H9 (cell line): ENCODE measurements at regions not wholly inside any gene's neighbourhood (a gene's known extent, or its start where the extent isn't known, plus 50 kb on each side); places are given as distances from the start of the nearest gene placed in this dataset.

Source experiments
- DNase-seq: peaks from one replicate; pipeline ENCODE4 v3.0.0-alpha.2; 2017
- H2AFZ ChIP-seq: one replicate; pipeline ENCODE4 v1.6.1; 2013; ENCODE audit warnings: mild to moderate bottlenecking, low read length, control low read depth, moderate library complexity
- H2AK5ac ChIP-seq: 2 replicates; pipeline ENCODE4 v1.6.1; 2013; ENCODE audit warnings: low read length, control low read depth, mixed read lengths; ENCODE audit not compliant: insufficient read length
- H2BK120ac ChIP-seq: one replicate; pipeline ENCODE4 v1.6.1; 2013; ENCODE audit warnings: low read depth, mild to moderate bottlenecking, low read length, control low read depth, inconsistent platforms; ENCODE audit not compliant: poor library complexity, severe bottlenecking
- H2BK12ac ChIP-seq: 2 replicates; pipeline ENCODE4 v1.6.1; 2013; ENCODE audit warnings: low read length, control low read depth, mixed read lengths, low read depth; ENCODE audit not compliant: insufficient read length
- H2BK15ac ChIP-seq: 2 replicates; pipeline ENCODE4 v1.6.1; 2013; ENCODE audit warnings: low read depth, low read length, control low read depth
- H2BK20ac ChIP-seq: one replicate; pipeline ENCODE4 v1.6.1; 2013; ENCODE audit warnings: low read depth, mild to moderate bottlenecking, low read length, control low read depth, inconsistent platforms; ENCODE audit not compliant: poor library complexity, severe bottlenecking
- H2BK5ac ChIP-seq: 2 replicates; pipeline ENCODE4 v1.6.1; 2013; ENCODE audit warnings: low read length, control low read depth, mixed read lengths; ENCODE audit not compliant: insufficient read length
- H3K14ac ChIP-seq: 2 replicates; pipeline ENCODE4 v1.6.1; 2013; ENCODE audit warnings: low read length, control low read depth; ENCODE audit not compliant: insufficient read depth
- H3K18ac ChIP-seq: 2 replicates; pipeline ENCODE4 v1.6.1; 2013; ENCODE audit warnings: low read depth, mild to moderate bottlenecking, mixed read lengths, low read length, control low read depth; ENCODE audit not compliant: insufficient read length
- H3K23ac ChIP-seq: 2 replicates; pipeline ENCODE4 v1.6.1; 2013; ENCODE audit warnings: low read length, control low read depth, mixed read lengths, low read depth; ENCODE audit not compliant: insufficient read length
- H3K23me2 ChIP-seq: 2 replicates; pipeline ENCODE4 v1.6.1; 2013; ENCODE audit warnings: low read depth, mild to moderate bottlenecking, mixed read lengths, low read length, control low read depth; ENCODE audit not compliant: insufficient read length, poor library complexity, severe bottlenecking
- H3K27ac ChIP-seq: 2 replicates; pipeline ENCODE4 v1.5.1; 2013; ENCODE audit warnings: low read length, control low read depth, mixed read lengths, low read depth; ENCODE audit not compliant: insufficient read length
- H3K27me3 ChIP-seq: 2 replicates; pipeline ENCODE4 v1.6.1; 2013; ENCODE audit warnings: low read length, control low read depth, inconsistent platforms; ENCODE audit not compliant: insufficient read depth
- H3K4ac ChIP-seq: 2 replicates; pipeline ENCODE4 v1.6.1; 2013; ENCODE audit warnings: low read depth, mild to moderate bottlenecking, control low read depth, inconsistent platforms, low read length, moderate library complexity
- H3K4me1 ChIP-seq: 2 replicates; pipeline ENCODE4 v1.6.1; 2013; ENCODE audit warnings: low read length, control low read depth, inconsistent platforms; ENCODE audit not compliant: insufficient read depth
- H3K4me2 ChIP-seq: 2 replicates; pipeline ENCODE4 v1.6.1; 2013; ENCODE audit warnings: low read length, control low read depth, mixed read lengths; ENCODE audit not compliant: insufficient read length, insufficient read depth
- H3K56ac ChIP-seq: 2 replicates; pipeline ENCODE4 v1.6.1; 2013; ENCODE audit warnings: low read depth, mild to moderate bottlenecking, mixed read lengths, low read length, control low read depth; ENCODE audit not compliant: insufficient read length
- H3K79me1 ChIP-seq: 2 replicates; pipeline ENCODE4 v1.6.1; 2013; ENCODE audit warnings: low read depth, mild to moderate bottlenecking, moderate library complexity, low read length, control low read depth, inconsistent platforms; ENCODE audit not compliant: insufficient read depth, poor library complexity, severe bottlenecking
- H3K79me2 ChIP-seq: 2 replicates; pipeline ENCODE4 v1.6.1; 2013; ENCODE audit warnings: low read length, control low read depth, inconsistent platforms; ENCODE audit not compliant: insufficient read depth
- H3K9ac ChIP-seq: 2 replicates; pipeline ENCODE4 v1.6.1; 2013; ENCODE audit warnings: low read length, control low read depth, mixed read lengths; ENCODE audit not compliant: insufficient read length; ENCODE audit errors: extremely low read depth
- H3K9me3 ChIP-seq: one replicate; pipeline ENCODE4 v1.6.1; 2013; ENCODE audit warnings: low read depth, low read length, inconsistent platforms; ENCODE audit not compliant: control insufficient read depth
- H3T11ph ChIP-seq: one replicate; pipeline ENCODE4 v1.6.1; 2013; ENCODE audit warnings: mild to moderate bottlenecking, low read length, control low read depth, inconsistent platforms
- H4K20me1 ChIP-seq: one replicate; pipeline ENCODE4 v1.6.1; 2013; ENCODE audit not compliant: control insufficient read depth, insufficient read length, insufficient read depth
- H4K5ac ChIP-seq: 2 replicates; pipeline ENCODE4 v1.6.1; 2013; ENCODE audit warnings: low read depth, mild to moderate bottlenecking, mixed read lengths, low read length, control low read depth; ENCODE audit not compliant: insufficient read length
- H4K8ac ChIP-seq: replicated peaks from 2 replicates; pipeline ENCODE4 v1.6.1; 2013; ENCODE audit warnings: low read length, control low read depth, mixed read lengths, low read depth; ENCODE audit not compliant: insufficient read length
- H4K91ac ChIP-seq: 2 replicates; pipeline ENCODE4 v1.6.1; 2013; ENCODE audit warnings: low read depth, mild to moderate bottlenecking, moderate library complexity, mixed read lengths, low read length, control low read depth; ENCODE audit not compliant: insufficient read length
- H3K27ac Mint-ChIP-seq, 3 experiments: 2 replicates in 2 of 3; 3 replicates in 1 of 3; pipeline ENCODE4 v1.8.0; 2020 to 2021; ENCODE audit warnings: mixed read lengths in 3 of 3, mild to moderate bottlenecking in 1 of 3, moderate library complexity in 1 of 3
- H3K27me3 Mint-ChIP-seq: 2 replicates; pipeline ENCODE4 v1.8.0; 2021; ENCODE audit warnings: low read depth, mild to moderate bottlenecking, moderate library complexity, mixed read lengths
- H3K36me3 Mint-ChIP-seq, 3 experiments: 2 replicates in 2 of 3; 3 replicates in 1 of 3; pipeline ENCODE4 v1.8.0; 2020 to 2021; ENCODE audit warnings: low read depth in 3 of 3, mixed read lengths in 3 of 3; ENCODE audit not compliant: insufficient read depth in 1 of 3
- H3K4me1 Mint-ChIP-seq, 2 experiments: 2 replicates each; pipeline ENCODE4 v1.8.0; 2020; ENCODE audit warnings: mixed read lengths in 2 of 2
- H3K4me3 Mint-ChIP-seq, 2 experiments: 2 replicates in 1 of 2; 3 replicates in 1 of 2; pipeline ENCODE4 v1.8.0; 2020 to 2021; ENCODE audit warnings: mild to moderate bottlenecking in 2 of 2, mixed read lengths in 2 of 2, moderate library complexity in 1 of 2
- H3K9me3 Mint-ChIP-seq, 2 experiments: 2 replicates in 1 of 2; 3 replicates in 1 of 2; pipeline ENCODE4 v1.8.0; 2020; ENCODE audit warnings: mild to moderate bottlenecking in 2 of 2, mixed read lengths in 2 of 2, moderate library complexity in 1 of 2
- CTCF ChIP-seq: fragments of 200-600 bp; sonication (generic); conservative IDR thresholded peaks from 3 replicates; pipeline ENCODE4 v1.8.0; 2021; ENCODE audit warnings: antibody characterized with exemption, mild to moderate bottlenecking
- WGBS: extraction: QIAGEN DNeasy Blood & Tissue Kit; methylation state at CpG from one replicate; pipeline ENCODE4 v1.1.7; 2013; ENCODE audit warnings: missing lambda C conversion rate, low lambda C conversion rate, mixed read lengths; ENCODE audit not compliant: insufficient read length; ENCODE audit errors: extremely low coverage; 5-methylcytosine and 5-hydroxymethylcytosine counted together

GRCh38 chr14:65304239-65304638, 108.3 kb upstream of the FUT8 start:
- H3K9ac ChIP-seq: no peak overlapping the region
- no peak overlapping the region for H4K5ac ChIP-seq
- H2AFZ ChIP-seq: no peak overlapping the region
- H2BK20ac ChIP-seq: no peak overlapping the region
- H3K4me2 ChIP-seq: no peak overlapping the region
- no peak overlapping the region for H3K18ac ChIP-seq
- no peak overlapping the region for H2BK120ac ChIP-seq
- no peaks in the 10 kb centered on the region for H3K27me3 Mint-ChIP-seq
- H2BK12ac ChIP-seq: no peak overlapping the region
- no peak overlapping the region for H3K23ac ChIP-seq
- no peak overlapping the region for H3K27ac ChIP-seq
- no peaks in the 10 kb centered on the region for H3K36me3 Mint-ChIP-seq
- H3K56ac ChIP-seq: no peak overlapping the region
- H2BK5ac ChIP-seq: no peak overlapping the region
- no peak overlapping the region for H2BK15ac ChIP-seq
- no CpG with 5 or more reads among the region's 4 CpGs for WGBS
- no peak overlapping the region for H2AK5ac ChIP-seq
- no peaks in the 10 kb centered on the region for H3K79me1 ChIP-seq
- no peaks in the 10 kb centered on the region for H3K9me3 Mint-ChIP-seq
- H3K27me3 ChIP-seq: no peaks in the 10 kb centered on the region
- no peak overlapping the region for H4K91ac ChIP-seq
- H3T11ph ChIP-seq: no peak overlapping the region
- peaks cover 24 to 33% of the 10 kb centered on the region in 2 experiments for H3K4me1 Mint-ChIP-seq
- no peak overlapping the region for H3K27ac Mint-ChIP-seq
- H3K4me3 Mint-ChIP-seq: no peak overlapping the region
- no peaks in the 10 kb centered on the region for H3K79me2 ChIP-seq
- no peaks in the 10 kb centered on the region; the same call in 1 of the 2 replicates for H3K4me1 ChIP-seq
- H4K8ac ChIP-seq: no peak overlapping the region
- no peaks in the 10 kb centered on the region for H3K23me2 ChIP-seq
- H3K4ac ChIP-seq: no peak overlapping the region
- DNase-seq: no peak
- no peak for TF ChIP-seq CTCF
- no peak overlapping the region for H3K14ac ChIP-seq
- no peaks in the 10 kb centered on the region for H3K9me3 ChIP-seq
- no peaks in the 10 kb centered on the region for H4K20me1 ChIP-seq
